Sigmoid colon (tissue), 6 donors: ENCODE measurements at regions not wholly inside any gene's neighbourhood (a gene's known extent, or its start where the extent isn't known, plus 50 kb on each side); places are given as distances from the start of the nearest gene placed in this dataset.

ENCODE experiments used
- DNase-seq: peaks from one replicate; pipeline ENCODE4 v3.0.0-alpha.2; 2019
- H3K27ac ChIP-seq, 4 donors: fragments of 200-600 bp; sonication (generic); one replicate each; pipeline ENCODE4 v1.5.1; 2016 to 2019; ENCODE audit warnings: mild to moderate bottlenecking in 1 of 4
- H3K27me3 ChIP-seq, 3 donors: fragments of 200-600 bp; sonication (generic); one replicate each; pipeline ENCODE4 v1.5.1; 2019; ENCODE audit warnings: mild to moderate bottlenecking in 1 of 3
- H3K36me3 ChIP-seq, 4 donors: fragments of 200-600 bp; sonication (generic); one replicate each; pipeline ENCODE4 v1.5.1; 2016 to 2019
- H3K4me1 ChIP-seq, 4 donors: fragments of 200-600 bp; sonication (generic); one replicate each; pipeline ENCODE4 v1.5.1; 2017 to 2019
- H3K4me3 ChIP-seq, 4 donors: fragments of 200-600 bp; sonication (generic); one replicate each; pipeline ENCODE4 v1.5.1; 2017 to 2019; ENCODE audit warnings: mild to moderate bottlenecking in 2 of 4, moderate library complexity in 1 of 4
- H3K9me3 ChIP-seq, 4 donors: fragments of 200-600 bp in 3 of 4; sonication (generic) in 3 of 4; one replicate each; pipeline versions ENCODE4 v1.5.1 to v1.6.1; 2013 to 2019
- EP300 ChIP-seq, 4 donors: sonication (generic); formaldehyde crosslinking; IDR thresholded peaks; one replicate each; pipeline ENCODE4 v1.6.1; 2017; ENCODE audit warnings: antibody characterized with exemption in 4 of 4
- POLR2A ChIP-seq, 2 donors: fragments of 450-650 bp; IDR thresholded peaks; one replicate each; pipeline ENCODE4 v1.6.1; 2016; ENCODE audit warnings: antibody characterized with exemption in 2 of 2, mild to moderate bottlenecking in 2 of 2, moderate library complexity in 2 of 2
- POLR2AphosphoS5 ChIP-seq, 4 donors: sonication (generic); formaldehyde crosslinking; IDR thresholded peaks; one replicate each; pipeline ENCODE4 v1.6.1; 2017; ENCODE audit warnings: antibody characterized with exemption in 4 of 4
- WGBS, 2 donors: extraction: QIAGEN DNeasy Blood & Tissue Kit; methylation state at CpG; one replicate each; pipeline ENCODE4 v1.1.7; 2013; 5-methylcytosine and 5-hydroxymethylcytosine counted together
- intact Hi-C: fragments of 100-400 bp; cut with DNase I; formaldehyde crosslinking; loops from one replicate; pipeline ENCODE4 v1.15.1; 2023
- TF ChIP-seq, protein P1 (sequence below), 4 experiments: fragments of 450-650 bp in 3 of 4; fragments of 200-600 bp in 1 of 4; IDR thresholded peaks; one replicate each; pipeline ENCODE4 v1.5.1; 2016 to 2019; ENCODE audit warnings: antibody characterized with exemption in 4 of 4, mild to moderate bottlenecking in 3 of 4, moderate library complexity in 2 of 4
- donor health status: healthy with polysubstance abuse.
- donor health status: healthy.

- no peak overlapping the region for H3K27ac ChIP-seq
- peaks cover 0 to 14% (median 3%) of the 10 kb centered on the region in 4 donors for H3K4me1 ChIP-seq
- TF ChIP-seq POLR2A (IDR thresholded peaks at IDR 0.05) = no peak
- no peak for TF ChIP-seq POLR2AphosphoS5 (IDR thresholded peaks at IDR 0.05)
- no peak for TF ChIP-seq EP300 (IDR thresholded peaks at IDR 0.05)
- TF ChIP-seq, protein P1, sequence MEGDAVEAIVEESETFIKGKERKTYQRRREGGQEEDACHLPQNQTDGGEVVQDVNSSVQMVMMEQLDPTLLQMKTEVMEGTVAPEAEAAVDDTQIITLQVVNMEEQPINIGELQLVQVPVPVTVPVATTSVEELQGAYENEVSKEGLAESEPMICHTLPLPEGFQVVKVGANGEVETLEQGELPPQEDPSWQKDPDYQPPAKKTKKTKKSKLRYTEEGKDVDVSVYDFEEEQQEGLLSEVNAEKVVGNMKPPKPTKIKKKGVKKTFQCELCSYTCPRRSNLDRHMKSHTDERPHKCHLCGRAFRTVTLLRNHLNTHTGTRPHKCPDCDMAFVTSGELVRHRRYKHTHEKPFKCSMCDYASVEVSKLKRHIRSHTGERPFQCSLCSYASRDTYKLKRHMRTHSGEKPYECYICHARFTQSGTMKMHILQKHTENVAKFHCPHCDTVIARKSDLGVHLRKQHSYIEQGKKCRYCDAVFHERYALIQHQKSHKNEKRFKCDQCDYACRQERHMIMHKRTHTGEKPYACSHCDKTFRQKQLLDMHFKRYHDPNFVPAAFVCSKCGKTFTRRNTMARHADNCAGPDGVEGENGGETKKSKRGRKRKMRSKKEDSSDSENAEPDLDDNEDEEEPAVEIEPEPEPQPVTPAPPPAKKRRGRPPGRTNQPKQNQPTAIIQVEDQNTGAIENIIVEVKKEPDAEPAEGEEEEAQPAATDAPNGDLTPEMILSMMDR (IDR thresholded peaks at IDR 0.05) = no peak
- intact Hi-C loops = no loop called here
- DNase-seq = no peak
- H3K36me3 ChIP-seq = no peaks in the 10 kb centered on the region
- no peak overlapping the region for H3K4me3 ChIP-seq
- no peaks in the 10 kb centered on the region for H3K27me3 ChIP-seq
- H3K9me3 ChIP-seq = no peaks in the 10 kb centered on the region
- WGBS, 2 donors = 52 to 81% methylated on average over 3 of the region's 3 CpGs
These were observed 448.2 kb upstream of the TBX3 start for GRCh38 chr12:115132145-115132544.

GRCh38 chr12:115129727-115130126 lies 445.8 kb upstream of the TBX3 start:
- 13 to 45% methylated on average over 1 of the region's 1 CpG for WGBS, 2 donors
- DNase-seq = no peak
- Histone ChIP-seq H3K9me3 (no peaks in the 10 kb centered on the region), H3K4me1 (no peaks in the 10 kb centered on the region), H3K4me3 (no peak overlapping the region), H3K36me3 (no peaks in the 10 kb centered on the region), H3K27ac (no peak overlapping the region), H3K27me3 (no peaks in the 10 kb centered on the region)
- TF ChIP-seq POLR2AphosphoS5 (IDR thresholded peaks at IDR 0.05) (no peak), POLR2A (IDR thresholded peaks at IDR 0.05) (no peak), EP300 (IDR thresholded peaks at IDR 0.05) (no peak)
- TF ChIP-seq, protein P1 (IDR thresholded peaks at IDR 0.05) = no peak
- intact Hi-C loops = no loop called here

GRCh38 chr12:115121053-115121452 lies 437.1 kb upstream of the TBX3 start:
- H3K36me3 ChIP-seq = no peaks in the 10 kb centered on the region
- H3K9me3 ChIP-seq = no peaks in the 10 kb centered on the region
- TF ChIP-seq POLR2A (IDR thresholded peaks at IDR 0.05) (no peak), POLR2AphosphoS5 (IDR thresholded peaks at IDR 0.05) (no peak), EP300 (IDR thresholded peaks at IDR 0.05) (no peak)
- TF ChIP-seq, protein P1 (IDR thresholded peaks at IDR 0.05) = no peak
- no peaks in the 10 kb centered on the region for H3K27me3 ChIP-seq
- no peak for DNase-seq
- H3K27ac ChIP-seq = no peak overlapping the region
- H3K4me1 ChIP-seq = no peaks in the 10 kb centered on the region
- H3K4me3 ChIP-seq = no peak overlapping the region
- intact Hi-C loops = no loop called here

- no peak overlapping the region for H3K4me3 ChIP-seq
- no peak overlapping the region for H3K27ac ChIP-seq
- H3K9me3 ChIP-seq = no peaks in the 10 kb centered on the region
- TF ChIP-seq POLR2AphosphoS5 (IDR thresholded peaks at IDR 0.05) (no peak), EP300 (IDR thresholded peaks at IDR 0.05) (no peak)
- H3K4me1 ChIP-seq = no peaks in the 10 kb centered on the region
- intact Hi-C loops = no loop called here
- no peaks in the 10 kb centered on the region for H3K36me3 ChIP-seq
- no peaks in the 10 kb centered on the region for H3K27me3 ChIP-seq
- WGBS, 2 donors = 48 to 75% methylated on average over 3 of the region's 3 CpGs
- no peak for DNase-seq
These were observed 434.3 kb upstream of the TBX3 start for GRCh38 chr12:115118177-115118724.

DNA sequence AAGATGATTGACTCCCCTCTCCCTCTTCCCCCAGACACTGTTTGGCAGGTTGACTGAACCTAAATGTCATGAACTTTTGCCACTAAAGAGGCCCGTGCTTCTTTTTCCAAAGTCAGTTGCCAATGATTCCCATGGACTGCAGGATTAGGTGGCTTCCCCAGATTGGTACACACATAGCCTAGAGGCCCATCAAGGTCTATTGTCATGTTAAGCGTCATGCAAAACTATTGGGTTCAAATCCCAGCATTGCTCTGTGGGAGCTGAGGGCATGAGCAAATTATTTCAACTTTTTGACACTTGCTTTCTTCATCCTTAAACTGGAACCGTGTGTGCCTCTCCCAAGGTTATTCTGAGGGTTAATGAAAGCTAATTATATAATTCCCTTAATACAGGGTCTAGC lies 430.2 kb upstream of the TBX3 start:
- Histone ChIP-seq H3K27ac (no peak overlapping the region), H3K9me3 (no peaks in the 10 kb centered on the region), H3K27me3 (no peaks in the 10 kb centered on the region), H3K4me1 (peaks cover 0 to 3% (median 0%) of the 10 kb centered on the region in 4 donors), H3K36me3 (no peaks in the 10 kb centered on the region), H3K4me3 (no peak overlapping the region)
- no peak for DNase-seq
- intact Hi-C loops = no loop called here
- TF ChIP-seq POLR2AphosphoS5 (IDR thresholded peaks at IDR 0.05) (no peak), EP300 (IDR thresholded peaks at IDR 0.05) (no peak), POLR2A (IDR thresholded peaks at IDR 0.05) (no peak)
- TF ChIP-seq, protein P1 (IDR thresholded peaks at IDR 0.05) = no peak
- WGBS, 2 donors = 81 to 88% methylated on average over 3 of the region's 3 CpGs
